LoVo (cell line): ENCODE measurements at regions not wholly inside any gene's neighbourhood (a gene's known extent, or its start where the extent isn't known, plus 50 kb on each side); places are given as distances from the start of the nearest gene placed in this dataset.

Source experiments
- DNase-seq: peaks from one replicate; pipeline ENCODE4 v3.0.0-alpha.2; 2016; ENCODE audit warnings: low spot score

DNA sequence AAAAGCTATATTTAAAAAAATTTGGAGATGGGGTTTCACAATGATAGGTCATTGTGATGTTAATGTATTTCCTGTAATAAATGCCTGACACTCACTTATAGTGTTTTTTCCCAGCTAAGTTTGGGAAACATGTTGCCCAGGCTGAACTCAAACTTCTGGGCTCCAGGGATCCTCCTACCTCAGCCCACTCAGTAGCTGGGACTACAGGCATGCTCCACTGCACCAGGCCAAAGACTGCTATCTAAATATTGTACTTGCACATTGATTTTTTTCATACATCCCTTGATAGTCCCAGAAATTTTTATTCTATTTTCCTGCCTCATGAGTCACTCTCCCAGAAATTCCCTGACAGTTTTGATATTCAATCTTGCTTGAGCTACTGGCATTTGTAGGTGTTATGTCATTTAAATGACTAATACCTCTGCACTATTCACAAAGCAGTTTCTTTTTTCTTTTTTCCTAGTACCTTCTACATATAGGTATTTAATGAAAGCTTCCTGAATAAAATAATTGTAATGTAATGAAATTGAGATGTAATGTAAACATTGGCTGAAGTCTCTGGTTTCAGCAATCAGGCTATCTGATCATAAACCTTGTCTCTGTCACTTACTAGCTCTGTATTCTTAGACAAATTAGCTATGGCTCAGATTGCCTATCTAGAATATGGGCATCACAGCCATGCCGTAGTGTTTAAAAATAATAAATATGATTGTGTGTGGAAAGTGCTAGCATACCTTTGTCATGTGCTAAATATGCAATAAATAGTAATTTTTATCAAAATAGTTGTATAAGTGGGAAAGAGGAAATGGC lies 1973.0 kb upstream of the AGA start:
- no peak for DNase-seq

GRCh38 chr4:179415847-179416223 lies 1973.6 kb upstream of the AGA start:
- peak; percentile 3 for DNase-seq

GRCh38 chr4:179417357-179417756 lies 1975.1 kb upstream of the AGA start:
- no peak for DNase-seq

DNA sequence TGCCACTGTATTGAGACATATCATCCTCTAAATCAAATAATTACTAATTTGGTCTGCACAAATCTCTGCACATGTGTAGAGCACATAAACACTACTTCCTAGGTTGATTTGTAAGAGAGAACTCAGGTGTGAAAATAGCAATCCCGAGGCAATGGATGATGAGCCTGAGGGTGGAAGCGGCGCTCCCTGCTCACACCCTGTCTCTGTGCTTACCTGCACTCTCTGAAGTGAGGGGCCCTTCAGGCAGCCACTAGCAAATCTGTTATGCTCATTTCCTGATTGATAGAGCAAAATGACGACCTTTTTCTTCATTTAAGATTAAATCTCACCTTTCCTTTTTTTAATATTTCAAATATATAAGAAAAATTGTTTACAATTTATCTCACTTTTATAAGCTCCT lies 1995.7 kb upstream of the AGA start:
- DNase-seq, result no peak

- no peak for DNase-seq
Observed at GRCh38 chr4:179441596-179441995, 1999.4 kb upstream of the AGA start.

GRCh38 chr4:179447308-179447707 lies 2005.1 kb upstream of the AGA start:
- no peak for DNase-seq

DNA sequence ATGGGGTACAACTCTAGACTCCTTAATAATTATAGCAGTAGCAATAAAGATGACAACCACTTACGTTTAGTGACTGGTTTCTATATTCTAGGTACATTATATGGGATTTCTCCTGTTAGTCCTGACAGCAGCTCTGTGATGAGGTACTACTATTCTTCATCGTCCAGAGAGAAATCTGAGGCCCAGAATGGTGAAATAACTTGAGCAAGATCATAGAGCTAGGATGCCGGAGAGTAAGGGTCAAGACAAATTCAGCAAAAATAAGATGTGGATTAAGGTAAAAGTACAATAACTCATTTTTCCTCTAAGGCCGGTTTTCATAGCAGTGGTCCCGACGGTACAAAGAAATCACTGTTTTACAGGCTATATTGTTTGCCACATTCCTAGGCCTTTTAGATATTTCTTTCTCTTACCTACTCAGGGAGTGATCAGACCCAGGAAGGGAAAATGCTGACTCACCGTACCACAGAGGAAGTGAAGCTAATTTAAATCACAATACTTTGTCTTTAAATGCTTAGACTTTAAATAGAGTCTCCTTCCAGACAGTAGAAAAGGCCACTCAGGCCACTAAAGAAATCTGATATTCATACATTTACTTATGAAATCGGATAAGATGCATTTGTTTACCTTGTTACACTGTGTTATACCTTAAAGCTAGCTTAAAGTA lies 2023.0 kb upstream of the AGA start:
- DNase-seq, result no peak

DNA sequence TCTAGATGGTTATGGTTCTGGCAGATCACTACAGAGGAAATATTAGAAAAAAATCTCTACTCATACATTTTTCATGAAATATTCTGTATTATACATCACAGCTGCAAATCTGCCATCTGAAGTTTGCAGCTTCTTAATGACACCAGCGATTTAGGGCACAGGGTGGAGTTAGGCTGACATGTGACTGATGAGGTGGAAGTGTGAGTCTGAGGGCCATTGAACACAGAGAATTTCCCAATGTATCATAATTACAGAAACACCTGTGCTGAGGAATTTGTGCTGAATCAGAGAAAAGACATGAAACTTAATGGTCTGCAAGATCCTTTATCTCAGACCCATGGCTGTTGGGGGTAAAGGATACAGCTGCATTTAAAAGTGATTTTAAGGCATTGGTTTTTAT lies 2025.6 kb upstream of the AGA start:
- no peak for DNase-seq

GRCh38 chr4:179472164-179472563 lies 2029.9 kb upstream of the AGA start:
- no peak for DNase-seq

GRCh38 chr4:179478608-179479007 lies 2036.4 kb upstream of the AGA start:
- no peak for DNase-seq

DNA sequence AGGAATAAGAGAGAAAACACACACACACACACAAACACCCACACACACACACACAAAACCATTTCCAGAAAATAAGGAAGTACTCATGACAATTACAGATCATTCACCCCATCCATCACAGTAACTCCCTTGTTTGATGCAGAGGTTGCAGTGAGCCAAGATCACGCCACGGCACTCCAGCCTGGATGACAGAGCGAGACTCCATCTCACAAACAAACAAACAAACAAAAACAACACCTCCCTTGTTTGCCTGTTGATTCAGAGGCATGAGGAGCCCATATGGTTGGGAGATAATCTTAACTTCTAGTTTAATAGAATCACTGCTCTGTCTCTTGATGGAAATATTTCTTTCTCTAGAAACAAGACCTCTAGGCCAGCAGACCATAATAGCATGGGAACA lies 2043.5 kb upstream of the AGA start:
- DNase-seq, result no peak

DNA sequence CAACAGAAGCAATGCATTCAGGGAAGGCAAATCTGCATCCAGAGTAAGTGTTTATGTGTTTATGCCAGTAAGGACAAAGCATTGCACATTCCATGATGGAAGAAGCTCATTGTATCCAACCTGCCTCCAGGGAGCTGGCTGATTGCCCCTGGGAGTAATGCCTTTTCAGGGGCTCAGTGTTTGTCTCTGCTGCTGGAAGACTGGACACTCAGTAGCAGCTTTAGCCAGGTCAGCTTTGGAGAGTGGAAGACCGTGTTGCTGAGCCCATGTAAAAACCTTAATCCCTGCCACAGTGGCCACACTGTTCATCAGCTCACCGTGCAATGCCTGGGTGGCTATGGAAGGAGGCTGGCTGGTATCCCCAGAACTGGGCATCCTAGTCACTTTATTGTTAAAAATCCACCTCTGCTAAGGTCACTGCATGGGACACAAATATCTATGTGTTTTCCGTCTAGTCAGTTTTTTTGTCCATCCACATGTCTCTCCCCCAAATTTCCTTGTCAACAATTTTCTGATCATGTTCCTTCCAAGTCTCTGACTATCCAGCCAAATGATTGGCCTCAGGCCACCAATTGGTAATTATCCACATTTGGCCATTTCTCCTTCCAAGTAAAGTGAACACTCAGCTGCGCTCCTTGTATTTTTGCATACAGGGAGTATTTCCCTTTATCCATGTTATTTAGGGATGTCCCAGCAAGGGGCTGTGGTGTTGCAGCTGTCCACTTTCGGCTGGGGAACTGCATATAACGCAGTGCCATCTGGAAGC lies 2044.5 kb upstream of the AGA start:
- no peak for DNase-seq

GRCh38 chr4:179492260-179493080 lies 2050.2 kb upstream of the AGA start:
- DNase-seq, result no peak

GRCh38 chr4:179503976-179504375 lies 2061.7 kb upstream of the AGA start:
- DNase-seq, result no peak

DNA sequence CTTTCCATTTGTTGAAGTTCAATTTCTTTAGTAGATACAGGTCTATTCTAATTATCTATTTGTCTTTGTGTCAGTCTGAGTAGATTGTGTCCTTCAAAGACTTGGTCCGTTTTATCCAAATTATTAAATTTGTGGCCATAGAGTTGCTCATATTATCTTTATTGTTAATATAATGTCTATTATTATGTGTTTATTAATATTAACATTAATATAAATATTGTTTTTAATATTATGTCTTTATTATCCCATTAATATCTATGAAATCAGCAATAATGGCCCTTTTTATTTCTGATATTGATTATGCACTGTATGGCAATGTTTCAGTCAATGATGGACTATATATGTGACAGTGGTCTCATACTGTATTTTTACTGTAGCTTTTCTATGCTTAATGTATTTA lies 2067.3 kb upstream of the AGA start:
- DNase-seq, result no peak

DNA sequence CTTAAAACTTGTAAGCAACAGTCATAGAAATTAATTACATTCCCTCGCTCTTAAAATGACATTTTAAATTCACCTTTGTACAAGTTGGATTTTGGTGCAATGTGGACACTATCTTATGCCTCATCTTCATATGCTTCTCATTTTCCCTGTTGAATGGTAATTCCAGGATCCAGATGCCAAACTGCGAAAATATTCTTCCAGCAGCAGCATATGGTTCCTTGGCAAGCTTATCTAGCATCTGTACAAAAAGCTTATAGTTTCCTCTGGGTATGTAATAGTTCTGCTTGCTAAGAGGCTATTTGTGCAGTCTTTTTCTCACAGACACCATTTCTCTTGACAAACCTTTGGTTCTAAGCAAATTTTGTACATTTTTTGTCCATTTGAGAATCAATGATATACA lies 2079.7 kb upstream of the AGA start:
- DNase-seq, result no peak

- DNase-seq, result no peak
Observed at GRCh38 chr4:179530958-179531357, 2088.7 kb upstream of the AGA start.

DNA sequence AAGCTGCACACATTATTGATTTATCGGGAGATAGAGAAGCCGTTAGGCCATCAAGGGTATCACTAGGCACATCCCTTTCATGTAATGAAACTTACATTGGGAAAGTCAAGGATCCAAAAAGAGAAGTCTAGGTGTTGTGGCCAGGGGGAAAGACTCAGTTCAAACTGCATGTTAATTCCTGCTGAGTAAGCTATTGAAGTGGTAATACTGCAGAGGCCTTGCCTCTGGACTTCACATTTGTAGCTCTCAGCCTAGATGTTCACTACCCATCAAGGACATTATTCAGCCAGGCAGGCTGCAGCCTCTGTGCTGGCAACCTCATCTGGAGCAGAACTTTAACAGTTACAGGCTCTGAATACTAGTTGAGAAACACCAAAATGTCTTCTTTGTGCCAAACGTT lies 2094.5 kb upstream of the AGA start:
- DNase-seq, result no peak

GRCh38 chr4:179539641-179540040 lies 2097.4 kb upstream of the AGA start:
- DNase-seq, result no peak

- no peak for DNase-seq
Observed at GRCh38 chr4:179543771-179544170, 2101.5 kb upstream of the AGA start.

DNA sequence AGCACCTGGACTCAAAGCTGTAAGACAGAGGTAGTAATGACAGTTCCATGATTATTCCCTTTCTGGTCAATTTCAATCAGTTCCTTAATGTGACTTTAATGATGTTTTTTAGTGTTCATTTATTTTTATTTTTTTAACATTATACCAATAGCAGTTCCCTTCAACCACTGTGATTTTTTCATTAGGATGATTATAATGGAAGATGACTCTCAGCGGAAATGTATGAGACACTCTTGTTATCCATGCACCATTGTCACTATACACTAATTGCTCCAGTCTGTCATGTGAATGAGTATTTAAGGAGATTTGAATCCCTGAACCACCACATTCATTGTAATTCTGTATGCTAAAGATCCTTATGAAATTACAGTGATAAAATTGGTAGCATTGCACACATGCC lies 2102.3 kb upstream of the AGA start:
- DNase-seq, result no peak

DNA sequence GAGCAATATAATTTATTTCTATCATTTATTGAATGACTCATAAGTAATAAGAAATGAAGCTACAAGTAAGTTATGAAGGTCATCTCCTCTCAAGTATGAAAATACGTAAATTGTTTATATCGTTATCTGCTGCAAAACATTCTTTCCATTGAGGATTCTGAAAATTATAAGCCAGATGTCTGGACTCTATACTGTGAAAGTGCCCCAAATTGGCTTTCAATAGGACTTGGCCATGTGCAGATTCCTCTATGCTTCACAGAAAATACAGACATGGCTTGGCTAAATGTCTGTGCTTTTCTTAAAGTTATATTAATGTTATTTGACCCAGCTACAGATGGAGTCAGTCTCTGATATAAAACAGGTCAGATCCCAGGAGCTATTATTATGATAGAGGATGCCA lies 2109.9 kb upstream of the AGA start:
- no peak for DNase-seq
